LNCaP clone FGC (cell line): ENCODE measurements at regions not wholly inside any gene's neighbourhood (a gene's known extent, or its start where the extent isn't known, plus 50 kb on each side); places are given as distances from the start of the nearest gene placed in this dataset.

Experiments used
- DNase-seq: peaks from one replicate; pipeline ENCODE4 v3.0.0-alpha.2; 2011; ENCODE audit warnings: low read depth
- H3K4me3 ChIP-seq: 2 replicates; pipeline ENCODE4 v1.5.1; 2011; ENCODE audit warnings: mild to moderate bottlenecking, low read depth, low read length, control low read depth
- CTCF ChIP-seq: IDR thresholded peaks from 2 replicates; pipeline ENCODE4 v1.5.1; 2012; ENCODE audit warnings: mild to moderate bottlenecking; ENCODE audit not compliant: control insufficient read depth, insufficient read depth; ENCODE audit errors: extremely low read depth

- no peak for DNase-seq
- no peak overlapping the region for H3K4me3 ChIP-seq
- TF ChIP-seq CTCF, result no peak
These were observed 216.6 kb downstream of the SEMA6A start for GRCh38 chr5:116358015-116358523.

GRCh38 chr5:116355819-116356601, 218.6 kb downstream of the SEMA6A start:
- no peak for TF ChIP-seq CTCF
- DNase-seq, result no peak
- H3K4me3 ChIP-seq, result no peak overlapping the region

- DNase-seq, result no peak
- H3K4me3 ChIP-seq, result no peak overlapping the region
- TF ChIP-seq CTCF, result no peak
These were observed 219.9 kb downstream of the SEMA6A start for GRCh38 chr5:116354699-116355098.

GRCh38 chr5:116347657-116348056, 227.0 kb downstream of the SEMA6A start:
- no peak for DNase-seq
- TF ChIP-seq CTCF, result no peak
- H3K4me3 ChIP-seq, result no peak overlapping the region

- no peak for DNase-seq
- H3K4me3 ChIP-seq, result no peak overlapping the region
- no peak for TF ChIP-seq CTCF
These were observed 230.7 kb downstream of the SEMA6A start for GRCh38 chr5:116343961-116344360.
